DMS 273 (cell line): ENCODE measurements at regions not wholly inside any gene's neighbourhood (a gene's known extent, or its start where the extent isn't known, plus 50 kb on each side); places are given as distances from the start of the nearest gene placed in this dataset.

Experiments used
- DNase-seq: peaks from one replicate; lab custom pipeline; 2025; ENCODE audit not compliant: unreplicated experiment; lab: John Stamatoyannopoulos, UW

- no peak for DNase-seq
Observed at GRCh38 chr5:163385271-163385670, 52.1 kb upstream of the CCNG1 start.

GRCh38 chr5:163385824-163386223 lies 51.6 kb upstream of the CCNG1 start:
- DNase-seq: no peak

GRCh38 chr5:163386352-163386751 lies 51.0 kb upstream of the CCNG1 start:
- no peak for DNase-seq

GRCh38 chr5:163387589-163388343 lies 49.6 kb upstream of the CCNG1 start:
- no peak for DNase-seq
